SU-DHL-6 (cell line): ENCODE measurements at regions not wholly inside any gene's neighbourhood (a gene's known extent, or its start where the extent isn't known, plus 50 kb on each side); places are given as distances from the start of the nearest gene placed in this dataset.

ENCODE experiments used
- H2AFZ ChIP-seq: fragments of 200-600 bp; sonication (generic); 2 replicates; pipeline ENCODE4 v1.6.1; 2014; ENCODE audit warnings: low read depth, mild to moderate bottlenecking, moderate library complexity, mixed read lengths, antibody characterized with exemption, low read length; ENCODE audit not compliant: severe bottlenecking
- H3F3A ChIP-seq: fragments of 200-600 bp; shearing (Covaris generic); 2 replicates; pipeline ENCODE4 v1.6.0; 2016; ENCODE audit warnings: antibody characterized with exemption, mild to moderate bottlenecking; ENCODE audit not compliant: insufficient read depth
- H3K27ac ChIP-seq: fragments of 200-600 bp; sonication (generic); 2 replicates; pipeline ENCODE4 v1.5.1; 2016; ENCODE audit warnings: low read depth, mild to moderate bottlenecking, low read length, moderate library complexity, mixed read lengths
- H3K27me3 ChIP-seq: fragments of 200-600 bp; sonication (generic), shearing (Covaris generic); 2 replicates; pipeline ENCODE4 v1.6.0; 2014; ENCODE audit warnings: mild to moderate bottlenecking, low read length
- H3K36me3 ChIP-seq: fragments of 200-600 bp; sonication (generic); 2 replicates; pipeline ENCODE4 v1.6.1; 2014; ENCODE audit warnings: mild to moderate bottlenecking, low read length, mixed read lengths
- H3K4me2 ChIP-seq: fragments of 300-600, 200-600 bp; shearing (Covaris generic), sonication (generic); 2 replicates; pipeline ENCODE4 v1.6.0; 2014; ENCODE audit warnings: low read length, low read depth, mild to moderate bottlenecking; ENCODE audit not compliant: poor library complexity, severe bottlenecking
- H3K4me3 ChIP-seq: fragments of 200-600 bp; sonication (generic); 2 replicates; pipeline ENCODE4 v1.5.1; 2014; ENCODE audit warnings: antibody characterized with exemption, low read length, mild to moderate bottlenecking, mixed read lengths; ENCODE audit not compliant: insufficient read depth, poor library complexity, severe bottlenecking
- H3K79me2 ChIP-seq: fragments of 200-600 bp; sonication (generic); 2 replicates; pipeline ENCODE4 v1.6.1; 2014; ENCODE audit warnings: mild to moderate bottlenecking, low read length, moderate library complexity; ENCODE audit not compliant: insufficient read depth
- H3K9ac ChIP-seq: fragments of 200-600 bp; sonication (generic); 2 replicates; pipeline ENCODE4 v1.7.0; 2014; ENCODE audit warnings: mild to moderate bottlenecking, low read length
- H3K9me2 ChIP-seq: fragments of 200-600 bp; sonication (generic); replicated peaks from 2 replicates; pipeline ENCODE4 v1.6.1; 2014; ENCODE audit warnings: low read length; ENCODE audit not compliant: insufficient read depth
- H3K9me3 ChIP-seq: fragments of 200-600 bp; sonication (generic); 2 replicates; pipeline ENCODE4 v1.6.1; 2014; ENCODE audit warnings: low read length, mixed read lengths; ENCODE audit not compliant: insufficient read depth
- H4K20me1 ChIP-seq: fragments of 200-600 bp; sonication (generic); 2 replicates; pipeline ENCODE4 v1.6.1; 2014; ENCODE audit warnings: low read depth, mild to moderate bottlenecking, antibody characterized with exemption, low read length, moderate library complexity, mixed read lengths
- EZH2phosphoT487 ChIP-seq: fragments of 200-600 bp; sonication (generic), shearing (Covaris generic); conservative IDR thresholded peaks from 2 replicates; pipeline ENCODE4 v1.6.1; 2018; ENCODE audit warnings: mild to moderate bottlenecking, antibody characterized with exemption, low read length, moderate library complexity, mixed read lengths
- TF ChIP-seq, protein P1 (sequence below): fragments of 200-600 bp; sonication (generic); IDR thresholded peaks from one replicate; pipeline ENCODE4 v1.5.1; 2017; ENCODE audit warnings: antibody characterized with exemption, mild to moderate bottlenecking, low read length, moderate library complexity; ENCODE audit not compliant: insufficient read depth, poor library complexity, severe bottlenecking

DNA sequence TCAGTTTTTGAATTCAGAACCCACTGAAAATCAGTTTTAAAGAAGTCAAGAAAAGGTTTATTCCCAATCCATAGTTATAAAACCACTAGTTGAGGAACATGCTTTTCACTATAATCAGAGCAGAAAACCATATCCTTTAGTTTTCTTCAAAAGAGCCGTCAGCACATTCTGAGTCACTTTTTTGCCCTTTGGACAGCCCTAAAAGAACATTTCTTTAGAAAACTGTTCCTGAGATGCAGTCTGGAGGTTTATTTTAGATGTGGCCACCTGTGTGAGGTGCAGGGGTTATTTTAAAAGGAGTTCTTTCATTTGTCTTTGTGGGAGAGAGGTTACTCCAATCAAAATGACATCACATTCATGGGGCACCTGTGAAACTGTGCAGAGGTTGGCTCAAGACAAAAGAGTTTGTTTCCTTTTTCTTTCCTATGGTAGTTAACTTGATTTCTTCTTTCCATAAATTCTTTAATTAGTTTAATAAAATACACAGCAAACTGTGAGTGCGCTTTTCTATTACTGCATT is 221.6 kb upstream of the RPS23 start:
- Histone ChIP-seq H3K9me3 (no peaks in the 10 kb centered on the region), H3K4me3 (no peak overlapping the region), H4K20me1 (no peaks in the 10 kb centered on the region), H3K79me2 (no peaks in the 10 kb centered on the region), H3K27ac (no peak overlapping the region), H3K27me3 (no peaks in the 10 kb centered on the region), H3K36me3 (no peaks in the 10 kb centered on the region), H3F3A (no peaks in the 10 kb centered on the region), H3K4me2 (no peak overlapping the region), H3K9me2 (no peaks in the 10 kb centered on the region), H3K9ac (no peak overlapping the region), H2AFZ (no peak overlapping the region)
- TF ChIP-seq, protein P1, sequence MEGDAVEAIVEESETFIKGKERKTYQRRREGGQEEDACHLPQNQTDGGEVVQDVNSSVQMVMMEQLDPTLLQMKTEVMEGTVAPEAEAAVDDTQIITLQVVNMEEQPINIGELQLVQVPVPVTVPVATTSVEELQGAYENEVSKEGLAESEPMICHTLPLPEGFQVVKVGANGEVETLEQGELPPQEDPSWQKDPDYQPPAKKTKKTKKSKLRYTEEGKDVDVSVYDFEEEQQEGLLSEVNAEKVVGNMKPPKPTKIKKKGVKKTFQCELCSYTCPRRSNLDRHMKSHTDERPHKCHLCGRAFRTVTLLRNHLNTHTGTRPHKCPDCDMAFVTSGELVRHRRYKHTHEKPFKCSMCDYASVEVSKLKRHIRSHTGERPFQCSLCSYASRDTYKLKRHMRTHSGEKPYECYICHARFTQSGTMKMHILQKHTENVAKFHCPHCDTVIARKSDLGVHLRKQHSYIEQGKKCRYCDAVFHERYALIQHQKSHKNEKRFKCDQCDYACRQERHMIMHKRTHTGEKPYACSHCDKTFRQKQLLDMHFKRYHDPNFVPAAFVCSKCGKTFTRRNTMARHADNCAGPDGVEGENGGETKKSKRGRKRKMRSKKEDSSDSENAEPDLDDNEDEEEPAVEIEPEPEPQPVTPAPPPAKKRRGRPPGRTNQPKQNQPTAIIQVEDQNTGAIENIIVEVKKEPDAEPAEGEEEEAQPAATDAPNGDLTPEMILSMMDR, result no peak
- TF ChIP-seq EZH2phosphoT487, result no peak

DNA sequence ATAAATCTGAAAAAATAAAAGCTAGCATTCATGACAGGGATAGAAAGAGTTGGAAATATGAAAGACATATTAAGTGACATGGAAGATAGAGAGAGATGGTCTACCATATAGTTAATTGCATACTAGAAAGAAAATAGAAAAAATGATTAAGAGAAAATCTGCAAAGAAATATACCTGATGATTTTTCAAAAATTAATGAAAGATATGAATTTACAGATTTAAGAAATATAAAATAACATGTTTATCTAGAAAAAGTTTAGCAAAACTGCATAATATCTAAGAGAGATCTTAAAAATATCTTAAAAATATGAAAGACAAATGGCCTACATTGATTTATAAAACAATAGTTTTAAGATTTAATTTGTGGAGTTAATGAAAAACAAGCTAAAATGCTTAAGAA is 219.1 kb upstream of the RPS23 start:
- Histone ChIP-seq H3K79me2 (no peaks in the 10 kb centered on the region), H3K9ac (no peak overlapping the region), H4K20me1 (no peaks in the 10 kb centered on the region), H3K27me3 (no peaks in the 10 kb centered on the region), H3K9me3 (no peaks in the 10 kb centered on the region), H3K4me2 (no peak overlapping the region), H3K36me3 (no peaks in the 10 kb centered on the region), H3K9me2 (no peaks in the 10 kb centered on the region), H3F3A (no peaks in the 10 kb centered on the region), H3K4me3 (no peak overlapping the region), H3K27ac (no peak overlapping the region), H2AFZ (no peak overlapping the region)
- TF ChIP-seq, protein P1, result no peak
- TF ChIP-seq EZH2phosphoT487, result no peak

DNA sequence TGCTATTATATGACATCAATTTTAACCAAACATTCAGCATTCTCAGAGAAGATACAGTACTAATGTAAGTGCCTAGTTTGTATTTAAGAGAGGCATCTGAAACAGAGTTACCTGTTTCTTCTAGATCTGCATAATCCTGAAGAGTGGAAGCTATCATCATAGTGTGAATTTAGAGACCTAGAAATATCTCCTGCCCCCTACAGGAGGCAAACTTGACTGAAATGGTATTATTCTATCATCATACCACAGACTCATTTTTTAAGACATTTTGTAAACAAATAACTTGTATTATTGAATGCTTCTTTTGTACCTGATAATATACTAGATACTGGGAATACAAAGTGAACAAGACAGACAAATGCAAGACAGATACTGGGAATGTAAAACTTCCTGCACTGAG is 216.8 kb upstream of the RPS23 start:
- H3K36me3 ChIP-seq, result no peaks in the 10 kb centered on the region
- H3K27me3 ChIP-seq, result no peaks in the 10 kb centered on the region
- no peaks in the 10 kb centered on the region for H3F3A ChIP-seq
- H3K9me2 ChIP-seq, result no peaks in the 10 kb centered on the region
- no peak overlapping the region for H3K4me3 ChIP-seq
- no peak overlapping the region for H2AFZ ChIP-seq
- H3K9ac ChIP-seq, result no peak overlapping the region
- H3K9me3 ChIP-seq, result no peaks in the 10 kb centered on the region
- H3K79me2 ChIP-seq, result no peaks in the 10 kb centered on the region
- H4K20me1 ChIP-seq, result no peaks in the 10 kb centered on the region
- no peak overlapping the region for H3K4me2 ChIP-seq
- no peak overlapping the region for H3K27ac ChIP-seq
- no peak for TF ChIP-seq EZH2phosphoT487
- TF ChIP-seq, protein P1, result no peak

DNA sequence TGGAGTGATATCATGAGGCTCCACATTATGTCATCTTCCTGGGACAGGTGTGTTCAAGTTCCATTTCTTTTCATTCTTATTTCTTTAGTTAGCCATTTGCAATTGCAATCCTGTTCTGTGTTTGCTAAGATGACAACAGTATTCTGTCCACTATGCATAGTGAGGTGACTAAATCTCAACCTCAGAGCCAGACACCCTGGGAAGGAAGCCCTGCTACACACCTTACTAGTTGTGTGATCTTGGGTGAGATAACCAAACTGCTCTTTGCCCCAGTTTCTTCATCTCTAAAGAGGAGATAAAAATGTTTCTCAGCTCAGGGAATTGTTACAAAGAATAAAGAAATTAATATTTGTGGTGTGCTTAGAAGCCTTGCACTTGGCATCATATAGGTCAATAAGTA is 215.1 kb upstream of the RPS23 start:
- H3K9me3 ChIP-seq, result no peaks in the 10 kb centered on the region
- no peaks in the 10 kb centered on the region for H3K27me3 ChIP-seq
- H3K36me3 ChIP-seq, result no peaks in the 10 kb centered on the region
- H3F3A ChIP-seq, result no peaks in the 10 kb centered on the region
- no peak overlapping the region for H3K9ac ChIP-seq
- no peak overlapping the region for H3K4me3 ChIP-seq
- no peaks in the 10 kb centered on the region for H3K9me2 ChIP-seq
- H3K79me2 ChIP-seq, result no peaks in the 10 kb centered on the region
- no peak overlapping the region for H2AFZ ChIP-seq
- no peak overlapping the region for H3K4me2 ChIP-seq
- no peak overlapping the region for H3K27ac ChIP-seq
- H4K20me1 ChIP-seq, result no peaks in the 10 kb centered on the region
- no peak for TF ChIP-seq EZH2phosphoT487
- TF ChIP-seq, protein P1, result no peak
